Testis (tissue), 2 donors: ENCODE measurements at regions not wholly inside any gene's neighbourhood (a gene's known extent, or its start where the extent isn't known, plus 50 kb on each side); places are given as distances from the start of the nearest gene placed in this dataset.

ENCODE experiments used
- CTCF ChIP-seq, 3 experiments: fragments of 450-650 bp in 2 of 3; fragments of 200-600 bp in 1 of 3; sonication (generic) in 1 of 3; IDR thresholded peaks; one replicate each; pipeline ENCODE4 v1.5.1; 2016 to 2019; ENCODE audit warnings: antibody characterized with exemption in 3 of 3, mild to moderate bottlenecking in 2 of 3, moderate library complexity in 1 of 3
- POLR2A ChIP-seq: fragments of 450-650 bp; IDR thresholded peaks from one replicate; pipeline ENCODE4 v1.6.1; 2017; ENCODE audit warnings: antibody characterized with exemption, mild to moderate bottlenecking, moderate library complexity

GRCh38 chr14:101127224-101127623, 223.7 kb upstream of the RTL1 start:
- TF ChIP-seq CTCF (IDR thresholded peaks at IDR 0.05) (no peak), POLR2A (no peak)
